ENCODE measurements at regions not wholly inside any gene's neighbourhood (a gene's known extent, or its start where the extent isn't known, plus 50 kb on each side); places are given as distances from the start of the nearest gene placed in this dataset.
A peak's percentile ranks its signal among the peaks of the same experiment; 100 is the strongest.

- Histone ChIP-seq H3K9ac (ENCODE audit: low read length) (no peak overlapping the region), H3K9me3 (ENCODE audit: low read length) (no peaks in the 10 kb centered on the region), H2AFZ (ENCODE audit: low read depth, low read length) (no peak overlapping the region), H3K79me2 (replicated peaks; ENCODE audit: insufficient read depth, low read length) (no peaks in the 10 kb centered on the region), H3K36me3 (ENCODE audit: insufficient read depth, low read length) (no peaks in the 10 kb centered on the region), H3K9me2 (ENCODE audit: insufficient read depth, low read length) (no peaks in the 10 kb centered on the region), H4K20me1 (ENCODE audit: insufficient read depth) (no peaks in the 10 kb centered on the region), H3K27ac (ENCODE audit: low read length) (no peak overlapping the region), H3K4me2 (ENCODE audit: low read length) (no peak overlapping the region), H3F3A (ENCODE audit: insufficient read depth, low read length, poor library complexity, severe bottlenecking) (no peaks in the 10 kb centered on the region), H3K27me3 (ENCODE audit: insufficient read depth, low read depth, low read length) (no peaks in the 10 kb centered on the region), H3K4me3 (ENCODE audit: low read length) (no peak overlapping the region)
- TF ChIP-seq SMC3 (conservative IDR thresholded peaks at IDR 0.05; ENCODE audit: poor library complexity) (peak; percentile 77), CTCF (IDR thresholded peaks at IDR 0.05; ENCODE audit: poor library complexity, severe bottlenecking) (peak; percentile 66), REST (IDR thresholded peaks at IDR 0.05; ENCODE audit: borderline replicate concordance) (no peak), MXI1 (conservative IDR thresholded peaks at IDR 0.05; ENCODE audit: poor library complexity, severe bottlenecking) (no peak), TAF1 (IDR thresholded peaks at IDR 0.05; ENCODE audit: low read depth) (no peak), POLR2AphosphoS5 (IDR thresholded peaks at IDR 0.05) (no peak), RAD21 (conservative IDR thresholded peaks at IDR 0.05) (peak; percentile 68)
Observed at GRCh38 chrX:101803451-101803850, 128.4 kb downstream of the ZMAT1 start.

GRCh38 chrX:101799387-101799786 is 132.4 kb downstream of the ZMAT1 start:
- Histone ChIP-seq H3K4me3 (ENCODE audit: low read length) (no peak overlapping the region), H3K4me2 (ENCODE audit: low read length) (no peak overlapping the region), H3K9me2 (ENCODE audit: insufficient read depth, low read length) (no peaks in the 10 kb centered on the region), H3K9me3 (ENCODE audit: low read length) (no peaks in the 10 kb centered on the region), H2AFZ (ENCODE audit: low read depth, low read length) (no peak overlapping the region), H3F3A (ENCODE audit: insufficient read depth, low read length, poor library complexity, severe bottlenecking) (no peaks in the 10 kb centered on the region), H3K36me3 (ENCODE audit: insufficient read depth, low read length) (no peaks in the 10 kb centered on the region), H3K27me3 (ENCODE audit: insufficient read depth, low read depth, low read length) (no peaks in the 10 kb centered on the region), H4K20me1 (ENCODE audit: insufficient read depth) (no peaks in the 10 kb centered on the region), H3K79me2 (replicated peaks; ENCODE audit: insufficient read depth, low read length) (no peaks in the 10 kb centered on the region), H3K9ac (ENCODE audit: low read length) (no peak overlapping the region), H3K27ac (ENCODE audit: low read length) (no peak overlapping the region)
- TF ChIP-seq MXI1 (conservative IDR thresholded peaks at IDR 0.05; ENCODE audit: poor library complexity, severe bottlenecking) (no peak), POLR2AphosphoS5 (IDR thresholded peaks at IDR 0.05) (no peak), REST (IDR thresholded peaks at IDR 0.05; ENCODE audit: borderline replicate concordance) (no peak), RAD21 (conservative IDR thresholded peaks at IDR 0.05) (peak; percentile 70), EZH2 (IDR thresholded peaks at IDR 0.05; ENCODE audit: borderline replicate concordance, insufficient read depth, low read length, poor library complexity, severe bottlenecking) (no peak), TAF1 (IDR thresholded peaks at IDR 0.05; ENCODE audit: low read depth) (no peak), CTCF (IDR thresholded peaks at IDR 0.05; ENCODE audit: poor library complexity, severe bottlenecking) (peak; percentile 74), EP300 (conservative IDR thresholded peaks at IDR 0.05; ENCODE audit: poor library complexity, severe bottlenecking) (no peak), SMC3 (conservative IDR thresholded peaks at IDR 0.05; ENCODE audit: poor library complexity) (peak; percentile 84)
